CD4-positive, alpha-beta T cell (primary cell): ENCODE measurements at regions not wholly inside any gene's neighbourhood (a gene's known extent, or its start where the extent isn't known, plus 50 kb on each side); places are given as distances from the start of the nearest gene placed in this dataset.

Experiments used
- ATAC-seq: fragments of 200-7000 bp; cut with Tn5 transposase; one replicate; pipeline ENCODE4 v1.10.0; 2022; ENCODE audit warnings: mild to moderate bottlenecking; ENCODE audit not compliant: poor library complexity
- CTCF ChIA-PET: fragments of 350-600 bp; sonication (Branson Sonifier 250); formaldehyde crosslinking; loops from one replicate; lab custom pipeline; 2021; ENCODE audit warnings: antibody characterized with exemption, inconsistent platforms; lab: Charles Lee
- POLR2A ChIA-PET: fragments of 350-600 bp; sonication (Branson Sonifier 250); formaldehyde crosslinking; loops from one replicate; lab custom pipeline; 2021; ENCODE audit warnings: antibody characterized with exemption, inconsistent platforms; lab: Charles Lee
- DNase-seq, 14 experiments: peaks; one replicate each; pipeline ENCODE4 v3.0.0-alpha.2; 2013 to 2020; ENCODE audit warnings: mixed read lengths in 2 of 14
- H3K27ac ChIP-seq, 2 donors: one replicate each; pipeline versions ENCODE4 v1.5.1 to v1.7.0; 2013; ENCODE audit warnings: low read length in 2 of 2, low read depth in 1 of 2, mild to moderate bottlenecking in 1 of 2
- H3K27me3 ChIP-seq, 2 experiments: 1 replicate in 1 of 2; 2 replicates in 1 of 2; pipeline versions ENCODE4 v1.6.1 to v1.7.0; 2013; ENCODE audit warnings: low read length in 2 of 2, control low read depth in 1 of 2, mild to moderate bottlenecking in 1 of 2, moderate library complexity in 1 of 2; ENCODE audit not compliant: insufficient read depth in 2 of 2, control insufficient read depth in 1 of 2
- H3K36me3 ChIP-seq: one replicate; pipeline ENCODE4 v1.6.1; 2013; ENCODE audit warnings: low read length, control low read depth; ENCODE audit not compliant: insufficient read depth
- H3K4me1 ChIP-seq: one replicate; pipeline ENCODE4 v1.6.1; 2013; ENCODE audit warnings: low read length, control low read depth; ENCODE audit not compliant: insufficient read depth
- H3K4me3 ChIP-seq: one replicate; pipeline ENCODE4 v1.5.1; 2013; ENCODE audit warnings: mild to moderate bottlenecking, low read length, moderate library complexity
- H3K9me3 ChIP-seq, 2 experiments: 1 replicate in 1 of 2; 2 replicates in 1 of 2; pipeline versions ENCODE4 v1.6.1 to v1.7.0; 2013; ENCODE audit warnings: low read length in 2 of 2, mild to moderate bottlenecking in 2 of 2, control low read depth in 1 of 2, moderate library complexity in 1 of 2; ENCODE audit not compliant: control insufficient read depth in 1 of 2, insufficient read depth in 1 of 2
- H3K27ac Mint-ChIP-seq: one replicate; pipeline ENCODE4 v1.8.0; 2020; ENCODE audit warnings: mixed read lengths
- H3K27me3 Mint-ChIP-seq: one replicate; pipeline ENCODE4 v1.8.0; 2021; ENCODE audit warnings: mixed read lengths
- H3K36me3 Mint-ChIP-seq: one replicate; pipeline ENCODE4 v1.8.0; 2021; ENCODE audit warnings: low read depth, mixed read lengths
- H3K4me1 Mint-ChIP-seq: one replicate; pipeline ENCODE4 v1.8.0; 2021; ENCODE audit warnings: low read depth, mixed read lengths
- H3K4me3 Mint-ChIP-seq: one replicate; pipeline ENCODE4 v1.8.0; 2020; ENCODE audit warnings: mild to moderate bottlenecking, mixed read lengths
- H3K9me3 Mint-ChIP-seq: one replicate; pipeline ENCODE4 v1.8.0; 2020; ENCODE audit warnings: mixed read lengths
- CTCF ChIP-seq: fragments of 200-600 bp; IDR thresholded peaks from one replicate; pipeline ENCODE4 v1.8.0; 2022; ENCODE audit warnings: antibody characterized with exemption, mild to moderate bottlenecking
- intact Hi-C, 2 experiments: fragments of 100-400 bp; cut with DNase I in 1 of 2; cut with micrococcal nuclease in 1 of 2; formaldehyde crosslinking; loops; one replicate each; pipeline versions ENCODE4 v1.15.1 to v1.9.0; 2023 to 2025; cut with DNase I, micrococcal nuclease

DNA sequence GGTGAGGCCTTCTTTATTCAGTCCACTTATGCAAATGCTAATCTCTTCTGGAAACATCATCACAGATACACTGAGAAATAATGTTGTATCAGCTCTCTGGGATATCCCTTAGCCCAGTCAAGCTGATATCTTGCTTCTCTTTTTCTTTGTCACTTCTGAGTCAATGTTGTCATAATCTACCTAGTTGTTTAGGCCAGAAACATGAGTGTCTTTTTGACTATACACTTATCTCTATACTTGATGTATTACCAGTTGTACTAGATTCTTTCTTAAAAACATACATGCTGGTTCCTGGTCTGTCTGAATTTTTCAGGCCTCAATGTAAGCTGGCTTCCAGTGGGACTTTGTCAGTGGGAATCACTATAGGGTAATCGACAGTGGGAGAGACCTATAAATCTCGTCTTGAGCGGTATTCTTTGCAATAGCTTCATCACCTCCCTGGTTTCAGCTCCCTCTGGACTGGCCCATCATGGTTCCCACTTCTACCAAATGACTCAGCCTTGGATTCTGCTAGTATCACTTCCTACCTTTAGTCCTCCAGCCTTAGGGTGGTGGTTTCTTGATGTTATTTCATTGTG is 135.2 kb upstream of the CYYR1 start:
- CTCF ChIA-PET: no interaction called here
- H3K4me1 ChIP-seq: no peaks in the 10 kb centered on the region
- Mint-ChIP-seq H3K9me3 (no peaks in the 10 kb centered on the region), H3K27ac (no peak overlapping the region), H3K36me3 (no peaks in the 10 kb centered on the region), H3K4me3 (no peak overlapping the region), H3K27me3 (no peaks in the 10 kb centered on the region), H3K4me1 (no peaks in the 10 kb centered on the region)
- H3K36me3 ChIP-seq: no peaks in the 10 kb centered on the region
- intact Hi-C loops: no loop called here
- POLR2A ChIA-PET: no interaction called here
- H3K27me3 ChIP-seq: no peaks in the 10 kb centered on the region
- TF ChIP-seq CTCF: no peak
- no peak overlapping the region for H3K27ac ChIP-seq
- H3K9me3 ChIP-seq: no peaks in the 10 kb centered on the region
- ATAC-seq: no peak
- H3K4me3 ChIP-seq: no peak overlapping the region
- DNase-seq: no peak

DNA sequence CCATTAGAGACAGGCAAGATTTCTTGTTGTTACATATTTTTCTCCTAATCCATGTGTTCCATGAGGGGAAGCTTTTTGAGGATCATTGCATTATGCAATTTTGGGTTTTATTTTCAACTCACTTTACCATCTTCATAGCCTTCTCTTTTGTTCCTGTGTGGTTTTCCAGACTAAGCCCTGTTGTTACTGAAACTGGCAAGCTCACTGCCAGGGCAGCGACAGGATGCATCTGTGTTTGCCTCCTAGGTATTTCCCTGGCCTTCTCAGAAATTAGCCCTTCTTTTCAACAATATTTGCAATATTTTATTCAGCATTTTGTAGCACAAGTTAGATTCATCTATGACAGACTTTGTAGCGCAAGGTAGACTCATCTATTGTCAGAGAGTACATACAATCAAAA is 134.2 kb upstream of the CYYR1 start:
- ATAC-seq (no peak), DNase-seq (no peak)
- no peak overlapping the region for H3K4me3 ChIP-seq
- TF ChIP-seq CTCF: no peak
- H3K27ac ChIP-seq: no peak overlapping the region
- Mint-ChIP-seq H3K9me3 (no peaks in the 10 kb centered on the region), H3K27ac (no peak overlapping the region), H3K4me3 (no peak overlapping the region), H3K4me1 (no peaks in the 10 kb centered on the region), H3K27me3 (no peaks in the 10 kb centered on the region), H3K36me3 (no peaks in the 10 kb centered on the region)
- H3K4me1 ChIP-seq: no peaks in the 10 kb centered on the region
- H3K9me3 ChIP-seq: no peaks in the 10 kb centered on the region
- intact Hi-C loops: no loop called here
- POLR2A ChIA-PET: no interaction called here
- H3K27me3 ChIP-seq: no peaks in the 10 kb centered on the region
- CTCF ChIA-PET: no interaction called here
- H3K36me3 ChIP-seq: no peaks in the 10 kb centered on the region

GRCh38 chr21:26698416-26698815 is 125.3 kb upstream of the CYYR1 start:
- CTCF ChIA-PET: interaction anchor here (0.6 kb wide), 1 partner anchor 11 kb away, joined by 4 read pairs; no protein-coding TSS in a partner anchor
- Mint-ChIP-seq H3K4me1 (no peaks in the 10 kb centered on the region), H3K4me3 (no peak overlapping the region), H3K27ac (no peak overlapping the region), H3K27me3 (peaks cover 14% of the 10 kb centered on the region), H3K9me3 (no peaks in the 10 kb centered on the region), H3K36me3 (no peaks in the 10 kb centered on the region)
- no peaks in the 10 kb centered on the region for H3K4me1 ChIP-seq
- H3K4me3 ChIP-seq: no peak overlapping the region
- H3K27me3 ChIP-seq: peaks cover 0 to 7% of the 10 kb centered on the region in 2 experiments
- intact Hi-C loops: no loop called here
- no peak for TF ChIP-seq CTCF
- ATAC-seq (no peak), DNase-seq (no peak)
- no peaks in the 10 kb centered on the region for H3K9me3 ChIP-seq
- POLR2A ChIA-PET: no interaction called here
- H3K27ac ChIP-seq: no peak overlapping the region
- no peaks in the 10 kb centered on the region for H3K36me3 ChIP-seq
